Type B pancreatic cell (in vitro differentiated cells): ENCODE measurements at regions not wholly inside any gene's neighbourhood (a gene's known extent, or its start where the extent isn't known, plus 50 kb on each side); places are given as distances from the start of the nearest gene placed in this dataset.

ENCODE experiments used
- DNase-seq: peaks from one replicate; pipeline ENCODE4 v3.0.0; 2021; ENCODE audit warnings: mixed read lengths; ENCODE audit not compliant: unreplicated experiment; ENCODE audit errors: extremely low spot score
- H3K27ac Mint-ChIP-seq: 2 replicates; pipeline ENCODE4 v1.8.0; 2021; ENCODE audit warnings: mild to moderate bottlenecking, mixed read lengths
- H3K27me3 Mint-ChIP-seq: 2 replicates; pipeline ENCODE4 v1.8.0; 2021; ENCODE audit warnings: mixed read lengths
- H3K36me3 Mint-ChIP-seq: 2 replicates; pipeline ENCODE4 v1.8.0; 2021; ENCODE audit warnings: mixed read lengths
- H3K4me1 Mint-ChIP-seq: one replicate; pipeline ENCODE4 v1.8.0; 2021; ENCODE audit warnings: mixed read lengths; ENCODE audit not compliant: unreplicated experiment
- H3K4me3 Mint-ChIP-seq: 2 replicates; pipeline ENCODE4 v1.8.0; 2021; ENCODE audit warnings: mild to moderate bottlenecking, mixed read lengths
- H3K9me3 Mint-ChIP-seq: 2 replicates; pipeline ENCODE4 v1.8.0; 2021; ENCODE audit warnings: mixed read lengths
- CTCF ChIP-seq: fragments of 200-600 bp; sonication (generic); conservative IDR thresholded peaks from 2 replicates; pipeline ENCODE4 v1.5.0; 2021; ENCODE audit warnings: antibody characterized with exemption, mild to moderate bottlenecking

GRCh38 chr13:82701020-82701419 lies 1181.3 kb downstream of the SLITRK1 start:
- DNase-seq, result no peak
- TF ChIP-seq CTCF, result no peak
- H3K27ac Mint-ChIP-seq, result no peak overlapping the region
- H3K4me3 Mint-ChIP-seq, result no peak overlapping the region
- peaks cover 4% of the 10 kb centered on the region for H3K4me1 Mint-ChIP-seq
- H3K9me3 Mint-ChIP-seq, result no peaks in the 10 kb centered on the region
- no peaks in the 10 kb centered on the region for H3K27me3 Mint-ChIP-seq
- H3K36me3 Mint-ChIP-seq, result no peaks in the 10 kb centered on the region

GRCh38 chr13:82698941-82699340 lies 1183.3 kb downstream of the SLITRK1 start:
- H3K36me3 Mint-ChIP-seq, result no peaks in the 10 kb centered on the region
- no peak overlapping the region for H3K4me3 Mint-ChIP-seq
- DNase-seq, result no peak
- no peak for TF ChIP-seq CTCF
- H3K27ac Mint-ChIP-seq, result no peak overlapping the region
- no peaks in the 10 kb centered on the region for H3K27me3 Mint-ChIP-seq
- peaks cover 4% of the 10 kb centered on the region for H3K4me1 Mint-ChIP-seq
- no peaks in the 10 kb centered on the region for H3K9me3 Mint-ChIP-seq

GRCh38 chr13:82698383-82698782 lies 1183.9 kb downstream of the SLITRK1 start:
- H3K4me3 Mint-ChIP-seq, result no peak overlapping the region
- TF ChIP-seq CTCF, result no peak
- H3K4me1 Mint-ChIP-seq, result peaks cover 4% of the 10 kb centered on the region
- H3K36me3 Mint-ChIP-seq, result no peaks in the 10 kb centered on the region
- H3K27me3 Mint-ChIP-seq, result no peaks in the 10 kb centered on the region
- no peak for DNase-seq
- H3K27ac Mint-ChIP-seq, result no peak overlapping the region
- no peaks in the 10 kb centered on the region for H3K9me3 Mint-ChIP-seq

GRCh38 chr13:82693607-82694006 lies 1188.7 kb downstream of the SLITRK1 start:
- Mint-ChIP-seq H3K9me3 (no peaks in the 10 kb centered on the region), H3K36me3 (no peaks in the 10 kb centered on the region), H3K27me3 (no peaks in the 10 kb centered on the region), H3K4me1 (no peaks in the 10 kb centered on the region), H3K27ac (no peak overlapping the region), H3K4me3 (no peak overlapping the region)
- TF ChIP-seq CTCF, result no peak
- DNase-seq, result no peak

- Mint-ChIP-seq H3K36me3 (no peaks in the 10 kb centered on the region), H3K27ac (no peak overlapping the region), H3K27me3 (no peaks in the 10 kb centered on the region), H3K9me3 (no peaks in the 10 kb centered on the region), H3K4me3 (no peak overlapping the region), H3K4me1 (no peaks in the 10 kb centered on the region)
- no peak for DNase-seq
- no peak for TF ChIP-seq CTCF
Observed at GRCh38 chr13:82688400-82688994, 1193.8 kb downstream of the SLITRK1 start.

GRCh38 chr13:82687884-82688283 lies 1194.4 kb downstream of the SLITRK1 start:
- no peaks in the 10 kb centered on the region for H3K9me3 Mint-ChIP-seq
- DNase-seq, result no peak
- no peaks in the 10 kb centered on the region for H3K27me3 Mint-ChIP-seq
- H3K4me1 Mint-ChIP-seq, result no peaks in the 10 kb centered on the region
- H3K4me3 Mint-ChIP-seq, result no peak overlapping the region
- no peak overlapping the region for H3K27ac Mint-ChIP-seq
- H3K36me3 Mint-ChIP-seq, result no peaks in the 10 kb centered on the region
- TF ChIP-seq CTCF, result no peak
